Vagina (tissue), 2 donors: ENCODE measurements at regions not wholly inside any gene's neighbourhood (a gene's known extent, or its start where the extent isn't known, plus 50 kb on each side); places are given as distances from the start of the nearest gene placed in this dataset.

Source experiments
- DNase-seq, 2 donors: peaks; one replicate each; pipeline ENCODE4 v3.0.0-alpha.2; 2017; ENCODE audit errors: extremely low spot score in 2 of 2
- H3K27ac ChIP-seq: fragments of 200-600 bp; sonication (generic); one replicate; pipeline ENCODE4 v1.5.1; 2019
- H3K27me3 ChIP-seq: fragments of 200-600 bp; sonication (generic); one replicate; pipeline ENCODE4 v1.5.1; 2019
- H3K36me3 ChIP-seq, 2 donors: fragments of 200-600 bp; sonication (generic); one replicate each; pipeline ENCODE4 v1.5.1; 2017 to 2019
- H3K4me1 ChIP-seq: fragments of 200-600 bp; sonication (generic); one replicate; pipeline ENCODE4 v1.5.1; 2019
- H3K4me3 ChIP-seq, 2 donors: fragments of 200-600 bp; sonication (generic); 1 replicate in 1 of 2; 2 replicates in 1 of 2; pipeline ENCODE4 v1.5.1; 2016 to 2019
- H3K9me3 ChIP-seq: fragments of 200-600 bp; sonication (generic); one replicate; pipeline ENCODE4 v1.5.1; 2019
- CTCF ChIP-seq, 3 experiments: fragments of 450-650 bp in 2 of 3; fragments of 200-600 bp in 1 of 3; sonication (generic) in 1 of 3; IDR thresholded peaks; one replicate each; pipeline ENCODE4 v1.5.1; 2017 to 2019; ENCODE audit warnings: antibody characterized with exemption in 3 of 3, mild to moderate bottlenecking in 2 of 3, moderate library complexity in 2 of 3
- POLR2A ChIP-seq, 2 donors: fragments of 450-650 bp; IDR thresholded peaks; one replicate each; pipeline ENCODE4 v1.6.1; 2017; ENCODE audit warnings: antibody characterized with exemption in 2 of 2, mild to moderate bottlenecking in 2 of 2, moderate library complexity in 2 of 2
- POLR2AphosphoS5 ChIP-seq, 2 donors: sonication (generic); formaldehyde crosslinking; IDR thresholded peaks; one replicate each; pipeline ENCODE4 v1.9.0; 2017; ENCODE audit warnings: antibody characterized with exemption in 2 of 2, mild to moderate bottlenecking in 2 of 2, low read depth in 1 of 2; ENCODE audit not compliant: insufficient read depth in 1 of 2
- intact Hi-C: fragments of 100-400 bp; cut with DNase I; formaldehyde crosslinking; loops from one replicate; pipeline ENCODE4 v1.15.1; 2023

- TF ChIP-seq POLR2A (IDR thresholded peaks at IDR 0.05) (no peak), POLR2AphosphoS5 (IDR thresholded peaks at IDR 0.05; ENCODE audit: insufficient read depth in 1 of 2, low read depth in 1 of 2) (no peak), CTCF (IDR thresholded peaks at IDR 0.05) (no peak)
- intact Hi-C loops, result no loop called here
- no peak for DNase-seq
- no peaks in the 10 kb centered on the region for H3K27me3 ChIP-seq
- no peaks in the 10 kb centered on the region for H3K9me3 ChIP-seq
- H3K4me1 ChIP-seq, result no peaks in the 10 kb centered on the region
- no peak overlapping the region for H3K4me3 ChIP-seq
- H3K36me3 ChIP-seq, result no peaks in the 10 kb centered on the region
- H3K27ac ChIP-seq, result no peak overlapping the region
Measured at GRCh38 chr2:48838029-48838428, 82.5 kb upstream of the LHCGR start.

GRCh38 chr2:48829569-48829968 is 74.0 kb upstream of the LHCGR start:
- TF ChIP-seq CTCF (IDR thresholded peaks at IDR 0.05), result no peak
- TF ChIP-seq POLR2A (IDR thresholded peaks at IDR 0.05), result no peak
- TF ChIP-seq POLR2AphosphoS5 (IDR thresholded peaks at IDR 0.05; ENCODE audit: insufficient read depth in 1 of 2, low read depth in 1 of 2), result no peak
- Histone ChIP-seq H3K4me3 (no peak overlapping the region), H3K27me3 (no peaks in the 10 kb centered on the region), H3K4me1 (no peaks in the 10 kb centered on the region), H3K9me3 (no peaks in the 10 kb centered on the region), H3K27ac (no peak overlapping the region), H3K36me3 (no peaks in the 10 kb centered on the region)
- no peak for DNase-seq
- intact Hi-C loops, result no loop called here

- Histone ChIP-seq H3K27me3 (no peaks in the 10 kb centered on the region), H3K4me1 (no peaks in the 10 kb centered on the region), H3K36me3 (no peaks in the 10 kb centered on the region), H3K9me3 (no peaks in the 10 kb centered on the region), H3K27ac (no peak overlapping the region), H3K4me3 (no peak overlapping the region)
- no peak for DNase-seq
- no peak for TF ChIP-seq POLR2A (IDR thresholded peaks at IDR 0.05)
- TF ChIP-seq POLR2AphosphoS5 (IDR thresholded peaks at IDR 0.05; ENCODE audit: insufficient read depth in 1 of 2, low read depth in 1 of 2), result no peak
- TF ChIP-seq CTCF (IDR thresholded peaks at IDR 0.05), result no peak
- intact Hi-C loops, result no loop called here
Measured at GRCh38 chr2:48829036-48829435, 73.5 kb upstream of the LHCGR start.

- Histone ChIP-seq H3K27ac (no peak overlapping the region), H3K9me3 (no peaks in the 10 kb centered on the region), H3K36me3 (no peaks in the 10 kb centered on the region), H3K27me3 (no peaks in the 10 kb centered on the region), H3K4me3 (no peak overlapping the region), H3K4me1 (no peaks in the 10 kb centered on the region)
- intact Hi-C loops, result no loop called here
- no peak for DNase-seq
- TF ChIP-seq POLR2A (IDR thresholded peaks at IDR 0.05) (no peak), POLR2AphosphoS5 (IDR thresholded peaks at IDR 0.05; ENCODE audit: insufficient read depth in 1 of 2, low read depth in 1 of 2) (no peak), CTCF (IDR thresholded peaks at IDR 0.05) (no peak)
Measured at GRCh38 chr2:48826986-48827385, 71.5 kb upstream of the LHCGR start.

GRCh38 chr2:48824116-48824515 is 68.6 kb upstream of the LHCGR start:
- no peak for DNase-seq
- TF ChIP-seq POLR2A (IDR thresholded peaks at IDR 0.05), result no peak
- TF ChIP-seq CTCF (IDR thresholded peaks at IDR 0.05), result no peak
- TF ChIP-seq POLR2AphosphoS5 (IDR thresholded peaks at IDR 0.05; ENCODE audit: insufficient read depth in 1 of 2, low read depth in 1 of 2), result no peak
- intact Hi-C loops, result no loop called here
- Histone ChIP-seq H3K27me3 (no peaks in the 10 kb centered on the region), H3K9me3 (no peaks in the 10 kb centered on the region), H3K27ac (no peak overlapping the region), H3K36me3 (no peaks in the 10 kb centered on the region), H3K4me1 (no peaks in the 10 kb centered on the region), H3K4me3 (no peak overlapping the region)
